Neural cell (in vitro differentiated cells): ENCODE measurements at regions not wholly inside any gene's neighbourhood (a gene's known extent, or its start where the extent isn't known, plus 50 kb on each side); places are given as distances from the start of the nearest gene placed in this dataset.
A peak's percentile ranks its signal among the peaks of the same experiment; 100 is the strongest.

Experiments
- H2AFZ ChIP-seq: fragments of 200-600, 300-800 bp; sonication (generic), shearing (Covaris generic); 2 replicates; pipeline ENCODE4 v1.6.0; 2014; ENCODE audit warnings: low read depth, mild to moderate bottlenecking, antibody characterized with exemption, low read length, moderate library complexity
- H3F3A ChIP-seq: fragments of 200-600 bp; shearing (Covaris generic); 2 replicates; pipeline ENCODE4 v1.6.1; 2016; ENCODE audit warnings: mild to moderate bottlenecking, moderate library complexity, mixed read lengths, antibody characterized with exemption, low read length; ENCODE audit not compliant: insufficient read depth, poor library complexity, severe bottlenecking
- H3K27ac ChIP-seq: fragments of 200-600, 300-800 bp; sonication (generic), shearing (Covaris generic); 2 replicates; pipeline ENCODE4 v1.5.1; 2014; ENCODE audit warnings: mild to moderate bottlenecking, low read length, moderate library complexity
- H3K27me3 ChIP-seq: fragments of 300-800, 200-600 bp; sonication (generic), shearing (Covaris generic); 2 replicates; pipeline ENCODE4 v1.6.0; 2014; ENCODE audit warnings: mild to moderate bottlenecking, low read depth, low read length, moderate library complexity; ENCODE audit not compliant: insufficient read depth
- H3K36me3 ChIP-seq: fragments of 300-800, 200-600 bp; sonication (generic), shearing (Covaris generic); 2 replicates; pipeline ENCODE4 v1.5.1; 2014; ENCODE audit warnings: mild to moderate bottlenecking, antibody characterized with exemption, low read length, moderate library complexity; ENCODE audit not compliant: insufficient read depth
- H3K4me2 ChIP-seq: fragments of 300-800, 200-600 bp; sonication (generic), shearing (Covaris generic); 2 replicates; pipeline ENCODE4 v1.6.0; 2014; ENCODE audit warnings: mild to moderate bottlenecking, low read length
- H3K4me3 ChIP-seq: fragments of 300-800, 200-600 bp; sonication (generic), shearing (Covaris generic); 2 replicates; pipeline ENCODE4 v1.5.1; 2014; ENCODE audit warnings: mild to moderate bottlenecking, low read length, moderate library complexity
- H3K79me2 ChIP-seq: fragments of 200-600 bp; shearing (Covaris generic); replicated peaks from 2 replicates; pipeline ENCODE4 v1.6.0; 2014; ENCODE audit warnings: mild to moderate bottlenecking, low read length, moderate library complexity; ENCODE audit not compliant: insufficient read depth
- H3K9ac ChIP-seq: fragments of 300-800, 200-600 bp; sonication (generic), shearing (Covaris generic); 2 replicates; pipeline ENCODE4 v1.6.1; 2016; ENCODE audit warnings: mild to moderate bottlenecking, low read length, mixed read lengths
- H3K9me2 ChIP-seq: fragments of 200-600 bp; shearing (Covaris generic); 2 replicates; pipeline ENCODE4 v1.6.1; 2016; ENCODE audit warnings: mild to moderate bottlenecking, low read length, mixed read lengths; ENCODE audit not compliant: insufficient read depth
- H3K9me3 ChIP-seq: fragments of 200-600, 300-800 bp; sonication (generic), shearing (Covaris generic); 2 replicates; pipeline ENCODE4 v1.6.1; 2016; ENCODE audit warnings: mild to moderate bottlenecking, mixed run types, low read length, moderate library complexity, mixed read lengths
- H4K20me1 ChIP-seq: fragments of 200-600 bp; shearing (Covaris generic); 2 replicates; pipeline ENCODE4 v1.6.1; 2016; ENCODE audit warnings: mild to moderate bottlenecking, mixed run types; ENCODE audit not compliant: insufficient read depth
- EZH2 ChIP-seq: fragments of 200-600, 300-800 bp; shearing (Covaris generic), sonication (generic); IDR thresholded peaks from 2 replicates; pipeline ENCODE4 v1.6.1; 2014; ENCODE audit warnings: antibody characterized with exemption, low read length, borderline replicate concordance, mild to moderate bottlenecking; ENCODE audit not compliant: insufficient read depth, poor library complexity, severe bottlenecking
- MXI1 ChIP-seq: fragments of 450-650 bp; conservative IDR thresholded peaks from 2 replicates; pipeline ENCODE4 v1.6.1; 2014; ENCODE audit warnings: antibody characterized with exemption, mild to moderate bottlenecking; ENCODE audit not compliant: poor library complexity, severe bottlenecking
- POLR2AphosphoS5 ChIP-seq: IDR thresholded peaks from 2 replicates; pipeline ENCODE4 v1.6.1; 2012
- SMC3 ChIP-seq: fragments of 450-650 bp; conservative IDR thresholded peaks from 2 replicates; pipeline ENCODE4 v1.6.1; 2014; ENCODE audit warnings: antibody characterized with exemption, mild to moderate bottlenecking, moderate library complexity; ENCODE audit not compliant: poor library complexity
- TF ChIP-seq, protein P1 (sequence below): IDR thresholded peaks from 2 replicates; pipeline ENCODE4 v1.6.1; 2012; ENCODE audit warnings: borderline replicate concordance

- Histone ChIP-seq H2AFZ (no peak overlapping the region), H3K36me3 (no peaks in the 10 kb centered on the region), H3K27ac (no peak overlapping the region), H3K4me3 (no peak overlapping the region), H3K27me3 (no peaks in the 10 kb centered on the region), H3K4me2 (no peak overlapping the region), H3F3A (no peaks in the 10 kb centered on the region), H3K9me2 (no peaks in the 10 kb centered on the region), H3K79me2 (no peaks in the 10 kb centered on the region), H4K20me1 (no peaks in the 10 kb centered on the region), H3K9me3 (peaks cover 5% of the 10 kb centered on the region), H3K9ac (no peak overlapping the region)
- TF ChIP-seq MXI1 (no peak), POLR2AphosphoS5 (no peak), EZH2 (no peak)
Observed at GRCh38 chr7:68122801-68123200, 1126.2 kb downstream of the TYW1 start.

DNA sequence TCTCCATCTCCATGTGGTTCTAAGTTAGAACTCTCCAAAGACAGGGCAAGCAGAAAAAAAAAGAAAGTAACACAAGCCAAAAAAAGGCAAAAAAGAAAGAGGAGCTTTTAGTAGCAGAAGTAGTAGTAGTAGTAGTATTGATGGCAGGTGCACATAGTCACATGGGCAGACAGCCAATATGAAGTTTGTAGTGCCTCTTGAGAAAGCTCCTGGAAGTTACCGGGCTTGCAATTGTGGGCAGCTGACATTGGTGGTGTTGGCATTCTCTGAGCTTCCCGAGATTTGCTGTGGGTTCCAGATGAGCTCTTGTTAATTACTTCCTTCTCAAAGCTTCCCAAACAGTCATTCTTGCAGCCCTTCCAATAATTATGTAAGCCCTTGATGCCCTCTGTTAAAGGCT is 1128.5 kb downstream of the TYW1 start:
- H3K4me2 ChIP-seq = no peak overlapping the region
- no peaks in the 10 kb centered on the region for H3K9me2 ChIP-seq
- H2AFZ ChIP-seq = no peak overlapping the region
- H3K27ac ChIP-seq = no peak overlapping the region
- H3K9ac ChIP-seq = no peak overlapping the region
- no peaks in the 10 kb centered on the region for H4K20me1 ChIP-seq
- H3K36me3 ChIP-seq = no peaks in the 10 kb centered on the region
- no peaks in the 10 kb centered on the region for H3K27me3 ChIP-seq
- no peak overlapping the region for H3K4me3 ChIP-seq
- H3K79me2 ChIP-seq = no peaks in the 10 kb centered on the region
- H3K9me3 ChIP-seq = no peaks in the 10 kb centered on the region
- H3F3A ChIP-seq = no peaks in the 10 kb centered on the region
- TF ChIP-seq POLR2AphosphoS5 = no peak
- TF ChIP-seq, protein P1, sequence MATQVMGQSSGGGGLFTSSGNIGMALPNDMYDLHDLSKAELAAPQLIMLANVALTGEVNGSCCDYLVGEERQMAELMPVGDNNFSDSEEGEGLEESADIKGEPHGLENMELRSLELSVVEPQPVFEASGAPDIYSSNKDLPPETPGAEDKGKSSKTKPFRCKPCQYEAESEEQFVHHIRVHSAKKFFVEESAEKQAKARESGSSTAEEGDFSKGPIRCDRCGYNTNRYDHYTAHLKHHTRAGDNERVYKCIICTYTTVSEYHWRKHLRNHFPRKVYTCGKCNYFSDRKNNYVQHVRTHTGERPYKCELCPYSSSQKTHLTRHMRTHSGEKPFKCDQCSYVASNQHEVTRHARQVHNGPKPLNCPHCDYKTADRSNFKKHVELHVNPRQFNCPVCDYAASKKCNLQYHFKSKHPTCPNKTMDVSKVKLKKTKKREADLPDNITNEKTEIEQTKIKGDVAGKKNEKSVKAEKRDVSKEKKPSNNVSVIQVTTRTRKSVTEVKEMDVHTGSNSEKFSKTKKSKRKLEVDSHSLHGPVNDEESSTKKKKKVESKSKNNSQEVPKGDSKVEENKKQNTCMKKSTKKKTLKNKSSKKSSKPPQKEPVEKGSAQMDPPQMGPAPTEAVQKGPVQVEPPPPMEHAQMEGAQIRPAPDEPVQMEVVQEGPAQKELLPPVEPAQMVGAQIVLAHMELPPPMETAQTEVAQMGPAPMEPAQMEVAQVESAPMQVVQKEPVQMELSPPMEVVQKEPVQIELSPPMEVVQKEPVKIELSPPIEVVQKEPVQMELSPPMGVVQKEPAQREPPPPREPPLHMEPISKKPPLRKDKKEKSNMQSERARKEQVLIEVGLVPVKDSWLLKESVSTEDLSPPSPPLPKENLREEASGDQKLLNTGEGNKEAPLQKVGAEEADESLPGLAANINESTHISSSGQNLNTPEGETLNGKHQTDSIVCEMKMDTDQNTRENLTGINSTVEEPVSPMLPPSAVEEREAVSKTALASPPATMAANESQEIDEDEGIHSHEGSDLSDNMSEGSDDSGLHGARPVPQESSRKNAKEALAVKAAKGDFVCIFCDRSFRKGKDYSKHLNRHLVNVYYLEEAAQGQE = no peak

- Histone ChIP-seq H3K9me2 (no peaks in the 10 kb centered on the region), H3K27ac (no peak overlapping the region), H3K27me3 (peaks cover 3% of the 10 kb centered on the region), H2AFZ (no peak overlapping the region), H3F3A (no peaks in the 10 kb centered on the region), H3K4me3 (no peak overlapping the region), H3K4me2 (no peak overlapping the region), H4K20me1 (no peaks in the 10 kb centered on the region), H3K36me3 (no peaks in the 10 kb centered on the region), H3K9me3 (no peaks in the 10 kb centered on the region), H3K9ac (no peak overlapping the region), H3K79me2 (no peaks in the 10 kb centered on the region)
- TF ChIP-seq EZH2 = no peak
- TF ChIP-seq POLR2AphosphoS5 = peak; percentile 17
Observed at GRCh38 chr7:68133045-68133444, 1136.4 kb downstream of the TYW1 start.

GRCh38 chr7:68143345-68143744 is 1146.7 kb downstream of the TYW1 start:
- TF ChIP-seq SMC3 (no peak), EZH2 (no peak)
- Histone ChIP-seq H3K9ac (no peak overlapping the region), H3K9me3 (peaks cover 7% of the 10 kb centered on the region), H2AFZ (no peak overlapping the region), H3K27me3 (no peaks in the 10 kb centered on the region), H4K20me1 (no peaks in the 10 kb centered on the region), H3K27ac (no peak overlapping the region), H3K9me2 (no peaks in the 10 kb centered on the region), H3K4me2 (no peak overlapping the region), H3K36me3 (no peaks in the 10 kb centered on the region), H3K4me3 (no peak overlapping the region), H3K79me2 (no peaks in the 10 kb centered on the region), H3F3A (peaks cover 6% of the 10 kb centered on the region)
